HG03378 (cell line): ENCODE measurements at regions not wholly inside any gene's neighbourhood (a gene's known extent, or its start where the extent isn't known, plus 50 kb on each side); places are given as distances from the start of the nearest gene placed in this dataset.

ENCODE experiments used
- ATAC-seq: cut with Tn5 transposase; IDR thresholded peaks from one replicate; pipeline ENCODE4 v1.9.1; 2021; ENCODE audit warnings: mild to moderate bottlenecking, moderate library complexity; ENCODE audit not compliant: unreplicated experiment

DNA sequence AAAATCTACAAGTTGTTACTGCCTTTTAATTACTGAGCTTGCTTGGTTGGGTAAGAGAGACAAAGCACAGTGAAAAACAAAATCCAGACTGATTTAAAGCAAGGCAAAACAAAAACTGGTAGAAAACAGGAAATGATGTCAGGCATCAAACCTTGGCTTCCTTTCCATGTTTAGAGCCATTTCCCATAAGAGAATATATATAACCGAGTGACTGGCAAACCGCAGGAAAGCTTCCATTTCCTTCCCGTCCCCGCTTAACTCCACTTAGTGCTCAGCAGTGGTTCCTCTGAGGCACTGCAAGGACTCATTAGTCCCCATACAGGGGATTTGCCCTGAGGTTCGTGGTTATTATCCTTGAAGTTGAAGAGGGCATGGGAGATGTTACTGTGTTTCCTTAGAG lies 446.3 kb downstream of the LPIN1 start:
- ATAC-seq, result no peak

- ATAC-seq, result no peak
Observed at GRCh38 chr2:12194968-12195367, 448.5 kb downstream of the LPIN1 start.

DNA sequence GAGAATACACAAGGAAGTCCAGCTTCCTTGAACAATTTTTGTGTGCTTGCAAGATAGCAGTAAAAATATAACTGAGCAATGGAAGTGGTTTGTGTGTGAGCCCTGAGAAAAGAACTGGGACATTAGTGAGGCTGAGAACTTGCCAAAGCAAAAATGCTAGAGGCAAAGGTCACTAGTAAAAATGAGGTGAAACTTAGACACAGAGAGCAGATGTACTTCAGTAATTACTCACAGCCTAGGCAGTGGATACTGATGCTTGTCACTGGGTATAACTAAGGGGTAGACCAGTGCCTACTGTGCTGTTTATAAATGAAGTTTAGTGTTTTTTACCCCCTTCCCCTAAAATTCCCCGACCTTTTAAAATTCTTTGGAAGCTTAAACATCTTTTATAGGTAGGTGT lies 450.1 kb downstream of the LPIN1 start:
- ATAC-seq, result peak; percentile 60

- ATAC-seq, result no peak
Observed at GRCh38 chr2:12197133-12197532, 450.7 kb downstream of the LPIN1 start.

- no peak for ATAC-seq
Observed at GRCh38 chr2:12199491-12200211, 453.2 kb downstream of the LPIN1 start.

- ATAC-seq, result no peak
Observed at GRCh38 chr2:12201369-12201768, 454.9 kb downstream of the LPIN1 start.

DNA sequence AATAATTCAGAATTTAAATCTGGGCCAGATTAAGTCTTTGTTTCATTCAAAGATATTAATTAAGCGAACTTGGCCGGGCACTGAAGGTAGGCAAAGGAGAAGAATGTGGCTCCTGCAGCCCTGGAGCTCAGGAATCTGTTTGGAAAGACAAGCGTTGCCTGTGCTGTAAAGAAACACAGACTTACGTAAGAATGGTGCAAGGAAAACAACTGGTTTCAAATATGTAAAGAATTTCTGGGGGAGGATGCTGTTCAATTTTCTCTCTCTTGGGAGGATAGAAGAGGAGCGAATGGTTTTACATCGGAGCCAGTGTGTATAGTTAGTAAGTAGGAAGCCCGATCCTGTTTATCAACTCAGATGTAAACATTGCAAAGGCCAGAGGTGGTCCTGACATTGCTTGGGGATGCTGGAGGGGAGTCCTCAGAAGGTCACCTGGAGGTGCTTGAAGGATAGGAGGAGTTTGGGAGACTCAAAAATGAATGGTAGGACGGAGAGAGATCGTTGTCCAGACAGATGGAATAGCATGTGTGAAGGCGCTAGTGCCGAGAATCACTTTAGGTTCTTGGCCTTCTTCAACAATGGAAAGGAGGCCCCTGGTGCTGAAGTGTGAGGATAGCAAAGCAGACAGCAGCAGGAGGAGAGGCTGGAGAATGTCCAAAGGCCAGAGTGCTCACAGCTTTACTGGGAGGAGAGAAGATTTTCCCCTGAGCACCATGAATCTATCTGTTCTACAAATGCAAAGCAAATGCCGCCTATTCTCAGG lies 456.1 kb downstream of the LPIN1 start:
- ATAC-seq, result no peak

- no peak for ATAC-seq
Observed at GRCh38 chr2:12203528-12203927, 457.1 kb downstream of the LPIN1 start.

DNA sequence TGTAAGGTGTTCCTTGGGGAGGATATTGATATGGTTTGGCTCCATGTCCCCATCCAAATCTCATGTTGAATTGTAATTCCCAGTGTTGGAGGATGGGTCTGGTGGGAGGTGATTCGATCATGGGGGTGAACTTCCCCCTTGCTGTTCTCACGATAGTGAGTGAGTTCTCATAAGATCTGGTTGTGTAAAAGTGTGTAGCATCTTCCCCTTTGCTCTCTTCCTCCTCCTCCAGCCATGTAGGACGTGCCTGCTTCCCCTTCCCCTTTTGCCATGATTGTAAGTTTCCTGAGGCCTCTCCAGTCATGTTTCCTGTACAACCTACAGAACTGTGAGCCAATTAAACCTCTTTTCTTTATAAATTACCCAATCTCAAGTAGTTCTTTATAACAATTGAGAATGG lies 458.7 kb downstream of the LPIN1 start:
- no peak for ATAC-seq

- ATAC-seq, result no peak
Observed at GRCh38 chr2:12207491-12207890, 461.1 kb downstream of the LPIN1 start.

DNA sequence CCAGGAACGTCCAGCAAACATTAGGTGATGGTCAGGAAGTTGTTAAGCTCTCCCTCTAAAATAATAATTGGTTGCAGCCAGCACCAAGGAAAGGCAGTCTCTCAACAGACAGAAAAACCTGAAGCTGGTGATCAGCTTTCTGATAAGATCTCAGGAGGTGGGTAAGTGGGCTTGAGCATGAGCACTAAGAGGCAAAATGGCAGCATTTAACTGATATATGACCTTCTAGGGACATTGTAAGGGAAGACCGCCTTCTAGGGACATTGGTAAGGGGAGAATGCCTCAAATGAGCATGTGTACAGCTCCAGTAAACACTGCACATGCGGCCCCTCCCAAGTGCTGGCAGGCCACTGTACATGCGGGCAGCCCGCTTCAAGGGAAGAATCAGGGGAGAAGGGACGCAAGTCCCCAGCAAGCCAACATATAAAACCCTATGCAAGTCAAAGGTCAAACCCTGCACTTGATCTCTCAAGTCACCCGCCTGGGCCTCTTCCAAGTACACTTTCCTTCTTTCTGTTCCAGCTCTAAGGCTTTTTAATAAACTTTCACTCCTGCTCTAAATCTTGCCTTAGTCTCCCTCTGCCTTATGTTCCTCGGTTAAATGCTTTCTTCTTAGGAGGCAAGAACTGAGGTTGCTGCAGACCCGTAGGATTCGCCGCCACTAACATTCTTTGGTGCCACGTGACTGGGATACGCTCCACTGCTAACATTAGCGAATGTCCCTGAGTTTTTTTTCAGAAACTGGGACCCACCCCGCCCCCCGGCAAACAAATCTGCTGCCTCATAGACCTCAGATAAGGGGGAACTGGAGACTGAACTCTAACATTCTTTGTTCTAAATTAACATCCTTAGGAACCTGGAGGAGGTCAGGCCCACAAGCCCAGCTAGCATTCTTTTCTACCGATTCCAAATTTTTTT lies 463.8 kb downstream of the LPIN1 start:
- ATAC-seq, result no peak

GRCh38 chr2:12211326-12212175 lies 465.1 kb downstream of the LPIN1 start:
- ATAC-seq, result no peak

- no peak for ATAC-seq
Observed at GRCh38 chr2:12212841-12213597, 466.6 kb downstream of the LPIN1 start.

GRCh38 chr2:12217175-12217574 lies 470.7 kb downstream of the LPIN1 start:
- ATAC-seq, result no peak

DNA sequence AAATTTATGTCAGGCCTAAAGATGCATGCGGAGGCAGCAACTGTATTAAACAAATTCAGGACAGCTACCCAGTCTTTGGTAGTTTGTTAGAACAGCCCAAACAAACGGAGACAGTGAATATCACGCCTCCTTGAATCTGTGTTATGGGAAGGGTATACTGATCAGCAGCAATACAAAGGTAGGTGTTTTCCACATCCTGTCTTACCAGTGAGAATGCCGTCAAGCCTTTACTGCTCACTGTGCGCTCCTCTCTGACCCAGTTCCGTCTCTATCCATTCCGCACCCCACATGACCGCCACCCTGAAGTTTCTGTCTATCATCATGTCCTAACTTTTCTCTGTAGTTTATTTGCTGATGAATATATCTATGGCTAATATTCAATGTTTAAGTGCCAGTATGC lies 473.3 kb downstream of the LPIN1 start:
- no peak for ATAC-seq

- no peak for ATAC-seq
Observed at GRCh38 chr2:12221584-12221983, 475.2 kb downstream of the LPIN1 start.

DNA sequence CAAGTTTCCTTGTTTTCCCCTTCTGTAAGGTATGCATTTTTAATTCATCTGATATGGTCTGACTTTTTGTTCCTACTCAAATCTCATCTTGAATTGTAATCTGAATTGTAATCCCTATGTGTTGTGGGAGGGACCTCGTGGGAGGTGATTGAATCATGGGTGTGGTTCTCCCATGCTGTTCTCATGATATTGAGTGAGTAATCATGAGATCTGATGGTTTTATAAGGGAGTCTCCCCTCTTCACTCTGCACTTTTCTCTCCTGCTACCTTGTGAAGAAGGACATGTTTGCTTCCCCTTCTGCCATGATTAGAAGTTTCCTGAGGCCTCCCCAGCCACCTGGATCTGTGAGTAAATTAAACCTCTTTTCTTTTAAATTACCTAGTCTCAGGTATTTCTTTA lies 476.1 kb downstream of the LPIN1 start:
- ATAC-seq, result no peak

GRCh38 chr2:12223732-12224131 lies 477.3 kb downstream of the LPIN1 start:
- ATAC-seq, result no peak

DNA sequence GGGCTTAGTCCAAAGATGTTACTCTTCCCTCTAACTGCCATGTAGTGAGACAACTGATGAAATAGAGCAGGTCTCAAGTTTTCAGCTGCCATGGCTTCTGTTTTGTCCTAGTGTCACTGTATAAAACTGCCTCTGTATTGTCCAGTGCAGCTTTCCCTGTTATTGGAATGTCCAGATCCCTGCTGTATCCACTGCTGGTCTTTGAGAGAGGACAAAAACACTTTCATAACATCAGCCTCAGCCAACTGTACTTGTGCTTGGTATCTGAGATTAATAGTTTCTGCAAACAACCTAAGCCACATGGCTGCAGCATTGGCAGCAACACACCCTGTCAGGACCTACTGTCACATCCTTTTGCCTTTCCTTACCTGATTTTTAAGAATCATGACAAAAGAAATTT lies 480.2 kb downstream of the LPIN1 start:
- ATAC-seq, result no peak
